ENCODE measurements at regions not wholly inside any gene's neighbourhood (a gene's known extent, or its start where the extent isn't known, plus 50 kb on each side); places are given as distances from the start of the nearest gene placed in this dataset.

- TF ChIP-seq CTCF (conservative IDR thresholded peaks at IDR 0.05; ENCODE audit: low read depth, low read length) (no peak), CHD1 (IDR thresholded peaks at IDR 0.05; ENCODE audit: low read depth, low read length) (no peak), MAFK (IDR thresholded peaks at IDR 0.05; ENCODE audit: low read depth, low read length) (no peak), RFX5 (IDR thresholded peaks at IDR 0.05; ENCODE audit: low read depth, low read length) (no peak), MAZ (IDR thresholded peaks at IDR 0.05; ENCODE audit: borderline replicate concordance, low read depth, low read length) (no peak)
These were observed 174.0 kb upstream of the AFDN start for GRCh38 chr6:167652701-167653095.

More at GRCh38 chr6:167652701-167653095, 174.0 kb upstream of the AFDN start:
- H3K9me3 ChIP-seq (ENCODE audit: control insufficient read depth, insufficient read depth, low read length), result peaks cover 59% of the 10 kb centered on the region
- H3K4ac ChIP-seq (ENCODE audit: low read depth, low read length), result no peak overlapping the region
- dilution Hi-C loops (cut with HindIII; ENCODE audit: low sequenced_read_pairs, unreplicated experiment), result no loop called here
- no peak overlapping the region for H3K9ac ChIP-seq (ENCODE audit: low read depth, low read length)
- H4K20me1 ChIP-seq (ENCODE audit: insufficient read depth, low read length), result no peaks in the 10 kb centered on the region
- no peak overlapping the region for H2BK5ac ChIP-seq (ENCODE audit: low read depth, low read length, poor library complexity, severe bottlenecking)
- BruUV-seq (replicated peaks), result no TSS peak
- H3K79me1 ChIP-seq (ENCODE audit: low read depth in 1 of 2, low read length in 2 of 2), result no peaks in the 10 kb centered on the region
- H2BK15ac ChIP-seq (ENCODE audit: low read depth, low read length), result no peak overlapping the region
- no peak overlapping the region for H3K14ac ChIP-seq (replicated peaks; ENCODE audit: low read depth, low read length)
- in situ Hi-C loops (cut with MboI; ENCODE audit: low sequenced_read_pairs), result no loop called here
- no peak overlapping the region for H2AK5ac ChIP-seq (ENCODE audit: low read depth, low read length)
- H3K27me3 ChIP-seq (ENCODE audit: control insufficient read depth, insufficient read depth, low read length), result no peaks in the 10 kb centered on the region
- H3K36me3 ChIP-seq (ENCODE audit: control insufficient read depth, insufficient read depth, low read length), result no peaks in the 10 kb centered on the region
- no peak overlapping the region for H3K27ac ChIP-seq (ENCODE audit: insufficient read depth, low read length)
- ATAC-seq (ENCODE audit: low read depth), result no peak
- H4K5ac ChIP-seq (ENCODE audit: low read depth, low read length), result no peak overlapping the region
- no peak overlapping the region for H3K4me3 ChIP-seq (ENCODE audit: insufficient read depth, low read depth, low read length)
- H2AK9ac ChIP-seq (replicated peaks; ENCODE audit: low read depth, low read length, poor library complexity), result no peak overlapping the region
- H2BK120ac ChIP-seq (ENCODE audit: low read depth, low read length), result no peak overlapping the region
- no peak overlapping the region for H3K56ac ChIP-seq (ENCODE audit: extremely low read depth, insufficient read depth, low read length)
- ChIA-PET CTCF (no interaction called here), POLR2A (ENCODE audit: unreplicated experiment) (no interaction called here)
- no peak overlapping the region for H3K23ac ChIP-seq (ENCODE audit: low read depth, low read length)
- no peak overlapping the region for H2AFZ ChIP-seq (replicated peaks; ENCODE audit: low read length, poor library complexity)
- H2BK20ac ChIP-seq (ENCODE audit: low read depth, low read length), result no peak overlapping the region
- DNase-seq, result no peak
- H3K9me1 ChIP-seq (ENCODE audit: insufficient read depth, low read length), result no peaks in the 10 kb centered on the region
- H3K18ac ChIP-seq (ENCODE audit: low read depth, low read length), result no peak overlapping the region
- no peak overlapping the region for H4K91ac ChIP-seq (ENCODE audit: insufficient read depth, low read depth, low read length)
- H3K4me2 ChIP-seq (ENCODE audit: low read depth, low read length), result no peak overlapping the region
- H4K8ac ChIP-seq (ENCODE audit: low read depth in 2 of 2, low read length in 2 of 2), result no peak overlapping the region
- 60% methylated on average over 1 of the region's 13 CpGs; no CpG with 5 or more reads in 1 of the 2 experiments for WGBS, 2 experiments (ENCODE audit: extremely low coverage in 2 of 2, insufficient read length in 1 of 2)
- intact Hi-C loops (cut with micrococcal nuclease), result no loop called here
- no peaks in the 10 kb centered on the region for H3K4me1 ChIP-seq (ENCODE audit: control insufficient read depth, insufficient read depth, low read length)

Measured in IMR-90 (cell line).